Activated CD4-positive, alpha-beta T cell treated with anti-CD3 and anti-CD28 coated beads, Interleukin-2, amount 50 U/mL, for 4 hours (primary cell): ENCODE measurements at regions not wholly inside any gene's neighbourhood (a gene's known extent, or its start where the extent isn't known, plus 50 kb on each side); places are given as distances from the start of the nearest gene placed in this dataset.
"Not testable (repeated sequence)": the region's sequence is repeated elsewhere in the genome, so short reads cannot be mapped to it uniquely, and the experiment has no call there.

ENCODE experiments used
- DNase-seq, 2 experiments: peaks; one replicate each; pipeline ENCODE4 v3.0.0-alpha.2; 2020

- DNase-seq: no peak
Observed at GRCh38 chr4:27770895-27771294, 910.3 kb downstream of the STIM2 start.

GRCh38 chr4:27775156-27775555, 914.5 kb downstream of the STIM2 start:
- DNase-seq: no peak

GRCh38 chr4:27779827-27780226, 919.2 kb downstream of the STIM2 start:
- no peak for DNase-seq

- DNase-seq: no peak
Observed at GRCh38 chr4:27787195-27787594, 926.6 kb downstream of the STIM2 start.

GRCh38 chr4:27789773-27790172, 929.1 kb downstream of the STIM2 start:
- DNase-seq: no peak

- DNase-seq: no peak
Observed at GRCh38 chr4:27790911-27791310, 930.3 kb downstream of the STIM2 start.

- no peak for DNase-seq
Observed at GRCh38 chr4:27791640-27792039, 931.0 kb downstream of the STIM2 start.

GRCh38 chr4:27807207-27807606, 946.6 kb downstream of the STIM2 start:
- no peak for DNase-seq

GRCh38 chr4:27811948-27812347, 951.3 kb downstream of the STIM2 start:
- no peak for DNase-seq

GRCh38 chr4:27813226-27813625, 952.6 kb downstream of the STIM2 start:
- not testable (repeated sequence) for DNase-seq

- DNase-seq: not testable (repeated sequence)
Observed at GRCh38 chr4:27813699-27814425, 953.2 kb downstream of the STIM2 start.

GRCh38 chr4:27819246-27819645, 958.6 kb downstream of the STIM2 start:
- DNase-seq: no peak

- no peak for DNase-seq
Observed at GRCh38 chr4:27828843-27829242, 968.2 kb downstream of the STIM2 start.

GRCh38 chr4:27830251-27830650, 969.6 kb downstream of the STIM2 start:
- no peak for DNase-seq

- no peak for DNase-seq
Observed at GRCh38 chr4:27835851-27836250, 975.2 kb downstream of the STIM2 start.

- DNase-seq: no peak
Observed at GRCh38 chr4:27836523-27836922, 975.9 kb downstream of the STIM2 start.

- no peak for DNase-seq
Observed at GRCh38 chr4:27843776-27844175, 983.1 kb downstream of the STIM2 start.

GRCh38 chr4:27844376-27844775, 983.7 kb downstream of the STIM2 start:
- DNase-seq: no peak

- DNase-seq: no peak
Observed at GRCh38 chr4:27846951-27847350, 986.3 kb downstream of the STIM2 start.

- DNase-seq: no peak
Observed at GRCh38 chr4:27861381-27861787, 1000.7 kb downstream of the STIM2 start.

GRCh38 chr4:27861802-27862201, 1001.2 kb downstream of the STIM2 start:
- no peak for DNase-seq

GRCh38 chr4:27873596-27873995, 1013.0 kb downstream of the STIM2 start:
- DNase-seq: no peak

GRCh38 chr4:27881705-27882104, 1021.1 kb downstream of the STIM2 start:
- no peak for DNase-seq

GRCh38 chr4:27886120-27886519, 1025.5 kb downstream of the STIM2 start:
- DNase-seq: no peak

- DNase-seq: no peak
Observed at GRCh38 chr4:27887646-27888045, 1027.0 kb downstream of the STIM2 start.
